HG02885 (cell line): ENCODE measurements at regions not wholly inside any gene's neighbourhood (a gene's known extent, or its start where the extent isn't known, plus 50 kb on each side); places are given as distances from the start of the nearest gene placed in this dataset.

Experiments used
- ATAC-seq: cut with Tn5 transposase; IDR thresholded peaks from one replicate; pipeline ENCODE4 v1.9.1; 2021; ENCODE audit warnings: mild to moderate bottlenecking; ENCODE audit not compliant: unreplicated experiment, poor library complexity

- ATAC-seq = no peak
Measured at GRCh38 chr1:80915491-80915890, 885.2 kb upstream of the ADGRL2 start.

GRCh38 chr1:80910426-80910825 is 890.3 kb upstream of the ADGRL2 start:
- no peak for ATAC-seq

- no peak for ATAC-seq
Measured at GRCh38 chr1:80909172-80909784, 891.5 kb upstream of the ADGRL2 start.

GRCh38 chr1:80896781-80897356 is 903.9 kb upstream of the ADGRL2 start:
- no peak for ATAC-seq

- ATAC-seq = no peak
Measured at GRCh38 chr1:80894921-80895320, 905.8 kb upstream of the ADGRL2 start.

- peak; percentile 71 for ATAC-seq
Measured at GRCh38 chr1:80893115-80893514, 907.6 kb upstream of the ADGRL2 start.

- ATAC-seq = no peak
Measured at GRCh38 chr1:80892539-80892938, 908.2 kb upstream of the ADGRL2 start.

- no peak for ATAC-seq
Measured at GRCh38 chr1:80891871-80892270, 908.9 kb upstream of the ADGRL2 start.

- no peak for ATAC-seq
Measured at GRCh38 chr1:80882553-80882952, 918.2 kb upstream of the ADGRL2 start.

- no peak for ATAC-seq
Measured at GRCh38 chr1:80878343-80878742, 922.4 kb upstream of the ADGRL2 start.

- no peak for ATAC-seq
Measured at GRCh38 chr1:80876035-80876434, 924.7 kb upstream of the ADGRL2 start.

GRCh38 chr1:80869299-80869698 is 931.4 kb upstream of the ADGRL2 start:
- no peak for ATAC-seq

GRCh38 chr1:80847904-80848303 is 952.8 kb upstream of the ADGRL2 start:
- no peak for ATAC-seq

GRCh38 chr1:80846966-80847365 is 953.8 kb upstream of the ADGRL2 start:
- no peak for ATAC-seq

GRCh38 chr1:80842796-80843195 is 957.9 kb upstream of the ADGRL2 start:
- no peak for ATAC-seq

- ATAC-seq = no peak
Measured at GRCh38 chr1:80841261-80841660, 959.5 kb upstream of the ADGRL2 start.

GRCh38 chr1:80837066-80837465 is 963.7 kb upstream of the ADGRL2 start:
- no peak for ATAC-seq

GRCh38 chr1:80836505-80836904 is 964.2 kb upstream of the ADGRL2 start:
- no peak for ATAC-seq

GRCh38 chr1:80827666-80828065 is 973.1 kb upstream of the ADGRL2 start:
- no peak for ATAC-seq

GRCh38 chr1:80825067-80825466 is 975.7 kb upstream of the ADGRL2 start:
- no peak for ATAC-seq

GRCh38 chr1:80818211-80818610 is 982.5 kb upstream of the ADGRL2 start:
- ATAC-seq = no peak

GRCh38 chr1:80807981-80808380 is 992.8 kb upstream of the ADGRL2 start:
- no peak for ATAC-seq
